Activated naive CD4-positive, alpha-beta T cell treated with Interleukin-2 at 50 U/mL for 16 hours (primary cell): ENCODE measurements at regions not wholly inside any gene's neighbourhood (a gene's known extent, or its start where the extent isn't known, plus 50 kb on each side); places are given as distances from the start of the nearest gene placed in this dataset.

ENCODE experiments used
- DNase-seq: peaks from one replicate; pipeline ENCODE4 v3.0.0-alpha.2; 2020

DNA sequence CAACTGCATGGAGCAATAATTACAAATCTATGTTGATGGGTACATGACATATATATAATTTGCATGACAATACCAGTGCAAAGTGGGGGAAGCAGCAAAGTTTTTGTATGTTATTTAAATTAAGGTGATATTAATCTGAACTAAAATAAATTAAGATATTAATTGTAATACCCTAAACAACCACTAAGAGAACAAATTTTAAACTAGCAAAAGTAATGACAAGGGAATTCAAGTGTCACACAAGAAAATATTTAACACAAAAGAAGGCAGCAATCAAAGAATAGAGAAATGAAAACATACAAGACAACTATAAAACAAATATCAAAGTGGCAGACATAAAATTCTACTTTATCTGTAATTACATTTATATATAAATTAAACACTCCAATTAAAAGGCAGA is 2003.4 kb downstream of the MAT2B start:
- DNase-seq: no peak

DNA sequence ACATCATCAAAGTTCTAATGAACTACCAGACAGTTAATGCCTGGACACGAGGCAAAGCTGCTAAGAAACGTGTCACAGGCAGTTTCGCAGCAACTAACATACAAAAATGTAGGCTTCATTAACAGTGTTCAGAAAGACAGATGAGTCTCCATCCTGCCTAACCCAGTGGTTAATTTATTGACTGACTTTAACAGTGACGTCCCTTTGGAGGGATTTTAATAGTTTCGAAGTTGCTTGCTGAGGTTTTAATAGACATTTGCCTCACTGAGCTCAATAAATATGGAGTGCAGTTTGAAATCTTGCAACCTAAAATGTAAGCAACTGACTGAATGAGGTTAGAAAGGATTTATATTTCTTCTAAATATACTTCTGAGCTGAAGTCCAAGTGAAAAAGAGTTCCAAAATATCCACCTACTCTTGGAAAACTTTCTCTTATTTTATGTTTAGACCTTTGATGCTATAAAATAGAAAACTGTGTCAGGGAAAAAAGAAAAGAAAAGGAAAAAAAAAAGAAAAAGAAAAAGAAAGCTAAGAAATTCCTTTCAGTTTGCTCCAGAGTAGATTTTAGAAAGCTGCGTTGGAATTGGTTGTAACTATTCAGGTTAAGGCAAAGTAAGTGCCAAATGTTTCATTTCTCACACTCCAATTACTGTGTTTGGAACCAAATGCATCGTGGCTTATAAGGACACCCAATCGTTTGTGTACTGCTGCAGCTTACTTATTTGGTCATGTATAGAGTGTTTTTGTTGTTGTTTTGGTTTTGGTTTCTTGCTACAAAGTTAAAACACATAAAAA is 2016.6 kb downstream of the MAT2B start:
- DNase-seq: no peak

DNA sequence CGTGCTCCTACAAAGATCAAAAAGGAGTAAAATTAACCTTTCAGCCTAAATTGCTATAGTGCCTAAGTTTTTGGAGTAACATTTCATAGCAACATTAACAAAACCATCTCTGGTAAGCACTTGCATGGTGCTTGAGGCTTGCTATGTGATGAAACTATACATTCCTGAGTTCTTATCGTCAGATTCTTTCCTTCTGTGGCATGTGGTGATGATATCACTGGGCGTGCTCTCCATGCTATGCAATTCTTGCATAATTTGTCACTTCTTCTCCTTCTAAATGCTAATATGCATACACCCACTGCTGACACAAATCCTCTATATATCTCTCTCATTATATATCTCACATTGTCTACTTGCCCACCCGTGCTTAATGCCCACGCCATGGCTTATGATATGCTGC is 2019.9 kb downstream of the MAT2B start:
- DNase-seq: no peak

DNA sequence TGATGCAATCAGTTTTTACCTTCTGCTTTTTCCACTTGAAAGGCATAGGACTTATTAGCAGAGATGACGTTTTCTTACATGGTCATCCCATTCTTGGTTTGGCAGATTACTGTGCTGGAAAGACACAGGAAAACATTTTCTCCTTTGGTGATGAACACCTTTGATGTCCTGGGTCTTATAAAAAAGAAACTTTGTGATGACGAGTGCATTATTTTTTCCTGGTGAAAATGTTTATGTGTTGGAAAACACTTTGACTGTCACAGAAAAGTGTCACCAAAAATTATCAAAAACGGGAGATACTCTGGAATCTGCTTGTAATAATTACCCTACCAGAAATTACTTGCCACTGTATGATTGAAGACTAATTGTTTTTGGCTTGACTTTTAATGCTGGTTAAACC is 2020.9 kb downstream of the MAT2B start:
- DNase-seq: no peak

DNA sequence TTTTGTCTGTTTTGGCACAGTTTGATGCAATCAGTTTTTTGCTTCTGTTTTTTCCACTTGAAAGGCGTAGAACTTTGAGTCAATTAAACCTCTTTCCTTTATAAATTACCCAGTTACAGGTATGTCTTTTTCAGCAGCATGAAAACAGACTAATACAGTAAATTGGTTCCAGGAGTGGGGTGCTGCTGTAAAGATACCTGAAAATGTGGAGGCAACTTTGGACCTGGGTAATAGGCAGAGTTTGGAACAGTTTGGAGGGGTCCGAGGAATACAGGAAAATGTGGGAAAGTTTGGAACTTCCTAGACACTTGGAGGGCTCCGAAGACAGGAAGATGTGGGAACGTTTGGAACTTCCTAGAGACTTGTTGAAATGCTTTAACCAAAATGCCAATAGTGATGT is 2022.2 kb downstream of the MAT2B start:
- no peak for DNase-seq

DNA sequence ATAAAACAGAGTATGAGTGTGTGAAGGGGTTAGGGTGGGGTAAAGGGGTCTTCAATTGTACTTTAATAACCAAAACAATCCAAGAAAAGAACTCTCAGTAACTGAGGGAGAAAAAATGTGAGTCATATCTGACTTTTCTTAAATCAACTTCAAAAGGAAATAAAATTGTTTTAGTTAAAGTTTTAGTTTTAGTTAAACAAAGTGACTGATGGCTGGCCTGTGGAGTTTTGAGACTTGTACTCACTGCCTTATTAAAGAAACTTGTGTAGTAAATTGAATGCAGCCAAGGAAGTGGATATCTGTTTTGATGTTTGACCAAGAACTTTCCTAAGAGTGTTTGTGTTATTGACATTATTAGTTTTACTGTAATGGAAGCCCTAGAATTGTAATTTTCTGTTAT is 2032.6 kb downstream of the MAT2B start:
- no peak for DNase-seq

DNA sequence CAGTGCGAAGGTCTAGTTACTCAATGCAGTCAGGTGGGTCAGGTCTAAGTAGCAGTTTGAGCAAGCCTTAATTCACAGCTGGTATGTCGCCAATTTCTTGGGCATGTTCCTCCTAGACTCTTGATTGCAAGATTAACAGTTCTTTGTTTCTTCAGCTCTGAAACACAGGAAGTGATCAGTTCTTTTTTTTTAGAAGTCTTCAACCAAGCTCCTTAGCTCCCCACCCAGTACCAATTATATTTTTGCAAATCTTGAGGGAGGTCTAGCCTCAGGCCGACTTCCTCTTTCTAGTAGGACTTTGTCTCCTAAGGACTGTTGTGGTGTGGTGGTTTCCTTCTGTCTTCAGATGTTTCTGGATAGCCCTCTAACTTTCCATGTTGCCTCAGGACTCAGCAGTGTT is 2054.2 kb downstream of the MAT2B start:
- no peak for DNase-seq

DNA sequence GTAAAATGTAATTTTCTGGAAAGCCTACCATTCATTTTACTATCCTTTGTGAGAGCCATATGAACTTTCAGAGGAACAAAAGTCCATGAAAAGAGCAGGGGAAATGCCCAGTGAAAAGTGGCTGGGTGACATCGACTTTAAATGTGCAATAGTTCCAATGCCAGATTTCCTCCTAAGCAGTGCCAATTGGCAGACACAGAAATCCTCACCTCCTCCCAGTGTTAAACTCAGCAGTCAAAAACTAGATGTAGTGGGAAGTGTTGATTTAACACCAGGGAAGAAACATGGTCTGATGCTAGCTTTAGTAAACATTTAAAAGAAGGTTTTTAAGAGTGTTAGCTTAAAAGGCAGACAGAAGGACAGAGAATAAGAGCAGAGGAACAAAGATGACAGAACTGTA is 2055.2 kb downstream of the MAT2B start:
- no peak for DNase-seq

DNA sequence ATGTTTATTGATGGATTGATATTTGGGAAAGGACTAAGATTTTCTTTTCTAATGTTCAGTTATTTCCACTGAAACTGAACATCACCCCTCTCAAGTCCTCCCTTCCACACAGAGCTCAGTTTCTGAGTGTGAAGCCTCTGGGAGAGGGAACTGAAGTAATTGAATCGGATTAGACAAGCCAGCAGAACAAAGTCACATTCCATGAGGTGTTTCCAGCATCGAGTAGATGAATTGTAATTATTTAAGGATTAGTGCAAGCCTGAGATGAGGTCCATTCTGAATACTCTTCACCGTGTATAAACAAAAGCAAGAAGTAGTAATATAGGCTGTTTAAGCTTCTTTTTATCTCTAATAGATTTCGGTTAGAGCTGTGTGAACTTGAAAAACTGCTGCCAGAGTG is 2060.5 kb downstream of the MAT2B start:
- DNase-seq: no peak

DNA sequence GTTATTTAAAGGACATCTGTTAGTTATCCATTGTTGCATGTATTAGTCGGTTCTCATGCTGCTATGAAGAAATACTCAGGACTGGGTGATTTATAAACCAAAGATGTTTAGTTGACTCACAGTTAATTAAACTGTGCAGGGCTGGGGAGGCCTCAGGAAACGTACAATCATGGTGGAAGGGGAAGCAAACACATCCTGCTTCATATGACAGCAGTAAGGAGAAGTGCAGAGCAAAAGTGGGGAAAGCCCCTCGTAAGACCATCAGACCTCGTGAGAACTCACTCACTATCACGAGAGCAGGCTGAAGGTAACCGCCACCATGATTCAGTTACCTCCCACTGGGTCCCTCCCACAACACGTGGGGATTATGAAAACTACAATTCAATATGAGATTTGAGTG is 2064.1 kb downstream of the MAT2B start:
- DNase-seq: no peak

DNA sequence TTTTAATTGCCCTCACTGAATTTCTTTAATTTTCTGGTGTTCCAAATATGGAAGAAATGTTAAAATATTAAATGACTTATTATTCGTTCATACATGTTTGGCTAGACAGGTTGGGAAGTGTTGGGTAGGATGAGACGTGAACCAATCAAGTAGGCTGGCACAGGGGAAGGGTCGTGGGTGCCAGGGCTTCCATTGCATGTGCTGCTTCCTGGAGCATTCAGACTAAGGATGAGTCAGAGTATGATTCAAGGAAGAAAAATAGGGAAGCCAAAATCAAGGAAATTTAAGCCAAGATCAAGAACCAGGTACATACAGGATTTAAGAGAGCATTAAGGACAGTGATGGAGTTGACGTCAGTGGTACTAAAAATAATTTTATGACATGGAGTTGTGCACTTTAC is 2068.0 kb downstream of the MAT2B start:
- no peak for DNase-seq

DNA sequence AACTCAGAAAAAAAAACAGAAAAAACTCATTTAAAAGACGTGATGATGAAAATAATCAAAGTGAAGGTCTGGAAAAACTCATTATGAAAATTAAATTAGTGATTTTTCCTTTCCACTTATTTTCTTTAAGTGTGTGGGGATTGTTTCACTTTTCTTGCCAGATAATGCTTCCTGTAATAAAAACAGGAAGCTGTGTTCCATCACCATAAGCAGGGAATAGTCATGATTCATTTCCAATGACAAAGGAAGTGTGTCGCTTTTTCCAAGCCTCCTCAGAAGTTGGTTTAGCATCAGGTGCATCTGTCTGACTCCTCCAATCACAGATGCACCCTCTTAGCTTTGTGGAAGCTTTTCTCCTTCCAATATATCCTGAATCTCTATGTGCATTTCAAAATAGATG is 2068.7 kb downstream of the MAT2B start:
- no peak for DNase-seq

DNA sequence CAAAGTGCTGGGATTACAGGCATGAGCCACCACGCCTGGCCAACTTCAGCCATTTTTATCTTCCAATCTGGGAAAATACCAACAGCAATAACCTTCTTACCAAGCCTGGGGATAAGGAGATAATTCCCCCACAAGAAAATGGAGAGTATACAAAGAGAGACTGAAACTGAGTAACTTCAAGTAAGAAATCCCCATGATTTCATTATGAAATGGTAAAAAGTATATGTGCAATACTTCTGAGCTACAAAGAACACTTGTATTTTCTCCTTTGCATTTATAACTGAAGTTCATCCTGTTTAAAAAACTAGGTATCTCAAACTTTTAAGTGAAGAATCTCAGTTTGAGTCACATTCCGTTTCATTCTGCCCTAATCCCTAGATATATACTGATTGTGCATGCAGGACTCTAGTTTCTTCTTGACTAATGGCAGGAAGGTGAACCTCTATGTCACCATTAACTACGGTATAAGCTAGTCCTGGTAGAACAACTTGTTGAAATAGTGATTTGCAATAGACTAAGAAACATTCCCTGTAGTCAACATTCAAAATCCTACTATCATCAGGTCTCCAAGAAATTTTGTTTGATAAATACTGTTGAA is 2071.4 kb downstream of the MAT2B start:
- no peak for DNase-seq

DNA sequence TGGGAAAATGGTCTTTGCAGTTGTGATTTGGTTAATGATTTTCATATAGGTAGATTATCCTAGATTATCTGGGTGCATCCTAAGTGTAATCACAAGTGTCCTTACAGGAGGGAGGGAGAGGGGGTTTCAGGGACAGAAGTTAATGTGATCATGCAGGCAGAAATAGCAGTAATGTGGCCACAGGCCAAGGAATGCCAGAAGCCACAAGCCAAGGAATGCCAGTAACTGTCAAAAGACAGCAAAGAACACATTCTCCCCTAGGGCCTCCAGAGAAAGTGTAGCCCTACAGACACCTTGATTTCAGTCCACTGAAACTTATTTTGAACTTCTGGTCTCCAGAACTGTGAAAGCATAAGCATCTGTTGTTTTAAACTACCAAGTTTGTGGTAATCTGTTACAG is 2074.5 kb downstream of the MAT2B start:
- DNase-seq: no peak

DNA sequence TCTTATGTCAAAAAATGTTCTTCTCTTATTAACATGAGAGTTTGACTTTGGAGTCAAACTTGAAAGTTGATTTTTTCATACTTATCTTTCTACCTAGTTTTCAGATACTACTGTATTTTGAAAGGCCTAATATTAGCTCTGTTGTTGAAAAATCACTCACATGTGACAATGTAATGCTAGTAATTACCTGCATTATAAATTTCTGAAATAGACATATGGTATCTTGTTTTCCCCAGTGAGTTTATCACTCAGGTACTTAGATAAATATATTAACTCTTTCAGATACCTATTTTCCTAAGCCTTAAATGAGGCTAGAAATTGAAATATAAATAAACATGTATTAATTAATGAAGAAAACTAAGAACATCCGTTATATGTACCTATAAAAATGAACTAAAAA is 2089.3 kb downstream of the MAT2B start:
- no peak for DNase-seq

DNA sequence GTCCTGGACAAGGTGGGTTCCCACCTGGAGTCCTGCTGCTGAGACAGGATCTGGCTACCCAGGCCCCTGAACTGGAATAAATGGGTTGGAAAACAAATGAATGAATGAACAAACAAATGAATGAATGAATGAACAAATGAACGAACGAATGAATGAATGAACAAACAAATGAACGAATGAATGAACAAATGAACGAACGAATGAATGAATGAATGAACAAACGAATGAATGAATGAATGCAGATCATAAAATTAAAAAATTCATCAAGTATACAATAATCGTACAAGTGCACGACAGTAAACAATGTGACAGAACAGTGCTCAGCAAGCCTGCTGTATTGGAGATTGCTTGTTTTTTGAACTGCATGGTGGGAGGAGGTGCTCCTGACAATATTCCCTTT is 2097.1 kb downstream of the MAT2B start:
- DNase-seq: no peak

DNA sequence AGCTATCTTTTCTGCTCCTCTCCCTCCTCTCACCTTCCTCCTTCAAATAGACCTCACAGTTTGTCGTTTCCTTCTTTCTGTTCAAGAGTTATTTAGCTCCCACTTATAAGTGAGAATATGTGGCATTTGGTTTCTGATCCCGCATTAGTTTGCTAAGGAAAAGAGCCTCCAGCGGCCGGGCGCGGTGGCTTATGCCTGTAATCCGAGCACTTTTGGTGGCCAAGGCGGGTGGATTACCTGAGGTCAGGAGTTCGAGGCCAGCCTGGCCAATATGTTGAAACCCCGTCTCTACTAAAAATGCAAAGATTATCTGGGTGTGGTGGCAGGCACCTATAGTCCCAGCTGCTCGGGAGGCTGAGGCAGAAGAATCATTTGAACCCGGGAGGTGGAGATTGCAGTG is 2101.6 kb downstream of the MAT2B start:
- no peak for DNase-seq

DNA sequence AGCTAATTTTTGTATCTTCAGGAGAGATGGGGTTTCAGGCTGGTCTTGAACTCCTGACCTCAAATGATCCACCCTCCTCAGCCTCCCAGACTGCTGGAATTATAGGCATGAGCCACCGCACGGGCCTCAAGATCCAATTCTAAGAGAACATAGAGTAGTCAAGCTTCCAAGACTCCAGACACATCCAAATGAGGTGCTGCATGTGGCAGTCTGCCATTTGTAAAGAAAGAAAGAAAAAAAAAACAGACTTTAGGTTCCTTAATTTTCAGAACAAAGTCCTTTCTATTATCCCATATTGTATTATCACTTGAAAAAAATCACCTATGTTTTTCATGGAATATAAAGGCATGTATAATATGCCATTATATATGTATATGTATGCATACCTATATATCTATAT is 2104.5 kb downstream of the MAT2B start:
- DNase-seq: no peak

DNA sequence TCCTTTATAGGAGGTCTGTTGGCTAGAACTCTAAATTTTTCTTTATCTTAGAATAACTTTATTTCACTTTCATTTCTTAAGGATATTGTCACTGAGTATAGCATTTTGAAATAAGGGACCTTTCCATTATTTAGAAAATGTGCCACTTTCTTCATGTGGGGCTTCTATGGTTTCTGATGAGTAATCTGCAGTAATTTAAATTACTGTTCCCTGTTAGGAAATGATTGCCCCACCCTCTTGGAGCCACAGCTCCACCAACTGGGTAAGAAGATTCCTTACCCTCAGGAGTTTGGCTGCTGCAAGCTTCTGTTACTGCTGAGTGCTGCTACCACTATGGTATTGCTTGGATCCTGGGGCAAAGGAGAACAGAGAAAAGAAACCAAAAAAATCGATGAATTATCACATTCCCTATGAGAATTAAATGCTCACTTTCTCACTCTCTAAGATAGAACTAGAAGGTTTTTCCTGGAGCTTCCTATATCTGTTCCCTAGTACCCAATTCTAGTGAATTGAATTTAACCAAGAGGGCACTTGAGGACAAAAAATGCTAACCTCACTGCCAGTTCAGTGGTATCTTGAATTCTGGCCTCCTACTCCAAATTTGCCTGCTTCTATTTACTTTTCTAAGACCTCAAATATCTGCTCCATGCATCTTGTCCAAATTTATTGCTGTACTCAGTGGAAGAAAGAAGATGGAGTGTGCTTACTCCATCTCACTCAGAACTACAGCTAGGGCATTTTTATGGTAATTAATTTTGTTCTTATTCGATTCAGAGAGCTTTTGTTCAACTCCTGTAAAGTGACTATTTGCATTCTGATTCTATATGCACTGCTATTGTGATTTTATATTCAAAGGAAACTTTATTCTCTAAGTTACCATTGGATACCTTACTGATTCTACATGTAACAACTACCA is 2111.3 kb downstream of the MAT2B start:
- no peak for DNase-seq

DNA sequence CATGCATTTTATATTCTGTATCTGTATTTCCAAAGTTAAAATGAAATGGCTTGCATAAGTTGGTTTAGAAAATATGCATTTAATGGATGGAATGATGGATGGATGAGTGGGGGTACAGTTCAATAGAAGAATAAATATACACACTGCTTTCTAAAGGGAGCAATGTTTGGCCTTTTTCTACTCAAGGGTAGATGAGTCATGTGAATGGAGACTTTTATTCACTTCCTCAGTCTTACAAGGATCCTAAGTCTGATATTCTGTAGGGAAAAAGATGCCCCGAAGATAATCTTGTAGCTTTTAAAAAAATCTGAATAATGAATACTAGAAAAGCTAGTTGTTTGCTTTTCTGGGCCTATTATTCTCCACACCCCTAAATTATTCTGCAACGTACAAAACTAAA is 2112.1 kb downstream of the MAT2B start:
- no peak for DNase-seq

DNA sequence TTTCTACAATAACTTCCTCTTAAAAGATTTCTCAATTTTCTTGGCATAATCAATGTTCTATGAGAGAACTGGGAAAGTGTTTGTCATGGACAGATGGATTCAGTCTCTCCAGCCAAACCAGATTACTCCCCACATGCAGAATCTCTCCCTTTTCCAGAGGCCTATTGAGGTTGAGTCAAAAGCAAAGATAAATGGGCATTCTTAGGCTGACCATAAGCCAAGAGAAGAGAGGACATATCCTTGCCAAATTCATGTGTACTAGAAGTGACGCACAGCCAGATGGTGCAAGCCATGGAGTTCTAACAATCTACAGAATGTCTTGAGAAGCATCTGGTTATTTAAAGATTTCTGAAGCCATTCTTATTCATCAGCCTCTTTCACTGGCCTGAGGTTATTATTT is 2115.0 kb downstream of the MAT2B start:
- DNase-seq: no peak

DNA sequence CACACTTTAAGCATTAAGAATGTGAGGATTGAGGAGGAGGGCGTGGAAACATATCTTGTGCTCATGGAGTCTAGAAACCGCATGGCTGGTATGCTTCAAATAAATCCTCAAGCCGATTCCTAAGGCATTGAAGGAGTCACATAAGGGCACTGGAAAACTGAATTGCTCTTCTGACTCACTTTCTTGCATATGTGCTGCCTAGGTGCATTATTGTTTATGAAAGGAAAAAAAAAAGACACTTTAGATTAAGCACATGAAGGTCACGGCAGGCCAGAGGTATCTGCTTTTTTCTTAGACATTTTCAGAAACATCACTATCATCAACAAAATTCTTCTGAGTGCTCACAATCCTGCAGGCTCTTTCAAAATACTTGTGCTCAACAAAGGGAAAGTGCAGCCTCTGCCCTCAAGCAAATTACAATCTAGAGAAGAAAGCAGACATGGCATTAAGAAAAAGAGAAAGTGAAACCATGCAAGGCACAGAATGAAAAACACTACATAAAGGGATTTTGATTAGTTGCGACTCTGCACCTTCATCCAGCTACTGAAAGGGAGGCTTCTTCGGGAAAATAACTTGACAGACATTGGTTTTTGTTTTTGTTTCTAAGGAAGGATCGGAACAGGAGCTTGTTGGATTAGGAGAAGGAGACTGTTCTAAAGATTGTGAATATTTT is 2117.6 kb downstream of the MAT2B start:
- DNase-seq: no peak

DNA sequence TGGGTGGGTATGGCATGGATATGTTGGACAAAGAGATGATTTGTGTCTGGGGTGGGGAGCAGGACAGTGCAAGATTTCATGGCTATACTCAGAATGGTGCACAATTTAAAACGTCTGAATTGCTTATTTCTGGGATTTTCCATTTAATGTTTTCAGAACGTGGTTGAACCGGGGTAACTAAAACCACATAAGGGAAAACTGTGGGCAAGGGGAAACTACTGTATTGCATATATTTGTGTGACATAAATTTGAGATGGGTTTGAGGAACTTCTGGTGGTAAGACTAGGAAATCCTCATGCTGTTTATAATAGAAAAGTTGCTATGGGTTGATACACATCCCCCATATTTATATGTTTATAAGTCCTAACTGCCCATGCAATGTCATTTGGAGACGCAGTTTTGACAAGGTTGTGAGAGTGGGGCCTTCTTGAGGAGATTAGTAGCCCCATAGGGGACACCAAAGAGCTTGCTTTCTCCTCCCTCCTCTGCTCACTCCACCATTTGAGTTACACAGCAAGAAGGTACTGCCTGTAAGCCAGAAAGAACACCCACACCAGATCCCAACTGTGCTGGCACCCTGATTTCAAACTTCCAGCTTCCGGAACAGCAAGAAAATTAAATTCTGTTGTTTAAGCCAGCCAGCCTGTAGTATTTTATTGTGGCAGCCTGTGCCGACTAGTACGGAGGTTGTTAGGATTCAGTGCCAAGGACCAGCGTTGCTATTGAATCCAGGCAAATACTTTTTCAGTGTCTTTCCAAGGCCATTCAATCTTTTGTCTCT is 2118.9 kb downstream of the MAT2B start:
- no peak for DNase-seq
